Liver (tissue), 8 donors: ENCODE measurements at regions not wholly inside any gene's neighbourhood (a gene's known extent, or its start where the extent isn't known, plus 50 kb on each side); places are given as distances from the start of the nearest gene placed in this dataset.
A peak's percentile ranks its signal among the peaks of the same experiment; 100 is the strongest.

ENCODE experiments used
- DNase-seq: peaks from one replicate; pipeline ENCODE4 v3.0.0-alpha.2; 2017; ENCODE audit warnings: low spot score
- H3K27ac ChIP-seq, 2 donors: one replicate each; pipeline ENCODE4 v1.7.0; 2013; ENCODE audit warnings: inconsistent platforms in 2 of 2, low read length in 2 of 2, control low read depth in 1 of 2, low read depth in 1 of 2, mild to moderate bottlenecking in 1 of 2
- H3K27me3 ChIP-seq, 4 donors: one replicate each; pipeline versions ENCODE4 v1.6.1 to v1.7.0; 2013; ENCODE audit warnings: low read length in 3 of 4, inconsistent platforms in 1 of 4, mild to moderate bottlenecking in 1 of 4, moderate library complexity in 1 of 4; ENCODE audit not compliant: control insufficient read depth in 4 of 4, insufficient read depth in 4 of 4
- H3K36me3 ChIP-seq, 4 donors: one replicate each; pipeline versions ENCODE4 v1.6.1 to v1.7.0; 2013; ENCODE audit warnings: low read length in 3 of 4, mild to moderate bottlenecking in 3 of 4, low read depth in 1 of 4, moderate library complexity in 1 of 4; ENCODE audit not compliant: control insufficient read depth in 4 of 4, insufficient read depth in 3 of 4
- H3K4me1 ChIP-seq, 4 donors: one replicate each; pipeline versions ENCODE4 v1.6.1 to v1.7.0; 2013; ENCODE audit warnings: low read length in 3 of 4, mild to moderate bottlenecking in 3 of 4, moderate library complexity in 1 of 4; ENCODE audit not compliant: control insufficient read depth in 4 of 4, insufficient read depth in 4 of 4
- H3K4me3 ChIP-seq, 3 donors: one replicate each; pipeline versions ENCODE4 v1.6.1 to v1.7.0; 2013; ENCODE audit warnings: low read length in 3 of 3, control low read depth in 1 of 3, low read depth in 1 of 3, mild to moderate bottlenecking in 1 of 3
- H3K9ac ChIP-seq, 2 donors: one replicate each; pipeline ENCODE4 v1.7.0; 2013; ENCODE audit warnings: low read length in 2 of 2, mild to moderate bottlenecking in 2 of 2, moderate library complexity in 2 of 2, control low read depth in 1 of 2, low read depth in 1 of 2
- H3K9me3 ChIP-seq, 4 donors: one replicate each; pipeline versions ENCODE4 v1.6.1 to v1.7.0; 2013; ENCODE audit warnings: low read length in 3 of 4; ENCODE audit not compliant: control insufficient read depth in 4 of 4
- CTCF ChIP-seq: fragments of 150-350 bp; IDR thresholded peaks from 2 replicates; pipeline ENCODE4 v1.5.1; 2017; ENCODE audit warnings: improper control_type of control experiment, low read depth, low read length; ENCODE audit not compliant: missing input control
- EGR1 ChIP-seq, 2 donors: IDR thresholded peaks; 2 replicates each; pipeline ENCODE4 v1.6.1; 2016 to 2018; ENCODE audit warnings: antibody characterized with exemption in 2 of 2, low read depth in 2 of 2
- FOXA1 ChIP-seq: IDR thresholded peaks from 2 replicates; pipeline ENCODE4 v1.6.1; 2016; ENCODE audit warnings: antibody characterized with exemption
- FOXA2 ChIP-seq: IDR thresholded peaks from 2 replicates; pipeline ENCODE4 v1.6.1; 2016; ENCODE audit warnings: antibody characterized with exemption
- GABPA ChIP-seq, 2 donors: IDR thresholded peaks in 1 of 2; conservative IDR thresholded peaks in 1 of 2; 2 replicates each; pipeline ENCODE4 v1.6.1; 2016; ENCODE audit warnings: antibody characterized with exemption in 2 of 2, mild to moderate bottlenecking in 1 of 2, moderate library complexity in 1 of 2
- HNF4A ChIP-seq, 2 donors: conservative IDR thresholded peaks; 2 replicates each; pipeline ENCODE4 v1.6.1; 2016; ENCODE audit warnings: antibody characterized with exemption in 2 of 2, mild to moderate bottlenecking in 2 of 2
- HNF4G ChIP-seq: IDR thresholded peaks from 2 replicates; pipeline ENCODE4 v1.6.1; 2016; ENCODE audit warnings: antibody characterized with exemption
- JUND ChIP-seq, 2 donors: IDR thresholded peaks; 2 replicates each; pipeline ENCODE4 v1.6.1; 2016; ENCODE audit warnings: antibody characterized with exemption in 2 of 2
- MAX ChIP-seq: IDR thresholded peaks from 2 replicates; pipeline ENCODE4 v1.6.1; 2016; ENCODE audit warnings: antibody characterized with exemption
- NR2F2 ChIP-seq: IDR thresholded peaks from 2 replicates; pipeline ENCODE4 v1.6.1; 2016; ENCODE audit warnings: antibody characterized with exemption
- RAD21 ChIP-seq, 2 donors: IDR thresholded peaks; 2 replicates each; pipeline ENCODE4 v1.6.1; 2016; ENCODE audit warnings: antibody characterized with exemption in 2 of 2, mild to moderate bottlenecking in 2 of 2
- REST ChIP-seq: IDR thresholded peaks from 2 replicates; pipeline ENCODE4 v1.6.1; 2016; ENCODE audit warnings: antibody characterized with exemption, mild to moderate bottlenecking
- RXRA ChIP-seq, 2 donors: IDR thresholded peaks; 2 replicates each; pipeline ENCODE4 v1.6.1; 2017 to 2018; ENCODE audit warnings: antibody characterized with exemption in 2 of 2, mild to moderate bottlenecking in 1 of 2
- SP1 ChIP-seq: IDR thresholded peaks from 2 replicates; pipeline ENCODE4 v1.6.1; 2018; ENCODE audit warnings: antibody characterized with exemption, mild to moderate bottlenecking
- TAF1 ChIP-seq: conservative IDR thresholded peaks from 2 replicates; pipeline ENCODE4 v1.6.1; 2016; ENCODE audit warnings: antibody characterized with exemption, mild to moderate bottlenecking
- YY1 ChIP-seq: IDR thresholded peaks from 2 replicates; pipeline ENCODE4 v1.6.1; 2016; ENCODE audit warnings: antibody characterized with exemption, mild to moderate bottlenecking
- ZBTB33 ChIP-seq: IDR thresholded peaks from 2 replicates; pipeline ENCODE4 v1.6.1; 2016; ENCODE audit warnings: antibody characterized with exemption
- WGBS: extraction: QIAGEN DNeasy Blood & Tissue Kit; methylation state at CpG from one replicate; pipeline ENCODE4 v1.1.7; 2013; 5-methylcytosine and 5-hydroxymethylcytosine counted together
- TF ChIP-seq, protein P1 (sequence below): IDR thresholded peaks from 2 replicates; pipeline ENCODE4 v1.6.1; 2016; ENCODE audit warnings: antibody characterized with exemption
- donor health status: healthy.
- donor health status: healthy.
- donor health status: healthy.
- donor health status: healthy.
- donor health status: healthy.

DNA sequence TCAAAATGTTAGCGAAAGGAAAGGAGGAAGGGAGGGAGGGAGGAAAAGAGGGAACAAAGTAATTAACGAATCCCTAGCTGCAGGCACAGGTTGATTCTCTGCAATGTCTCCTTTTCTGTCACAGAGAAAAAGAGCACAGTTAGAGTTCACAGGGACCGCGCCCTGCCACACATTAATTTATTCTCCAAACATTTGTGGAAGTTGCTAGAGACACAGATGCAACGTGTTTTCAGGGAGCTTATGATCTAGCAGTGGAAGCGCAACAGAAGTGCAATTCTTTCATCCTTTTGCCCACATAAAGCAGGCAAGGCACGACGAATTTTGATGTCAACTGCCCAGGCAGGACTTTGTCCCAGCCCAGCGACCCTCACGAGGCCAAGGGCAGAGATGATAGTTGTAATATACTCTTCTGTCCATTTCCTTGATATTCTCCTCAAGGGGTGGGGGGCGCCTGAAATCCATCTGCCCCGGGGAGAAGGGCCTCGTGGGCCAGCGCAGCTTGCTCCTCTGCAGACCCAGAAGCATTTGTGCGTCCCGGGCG is 101.7 kb upstream of the ZNF438 start:
- H3K36me3 ChIP-seq: no peaks in the 10 kb centered on the region
- H3K27me3 ChIP-seq: no peaks in the 10 kb centered on the region
- H3K9me3 ChIP-seq: no peaks in the 10 kb centered on the region
- no peak for DNase-seq
- H3K4me3 ChIP-seq: peak overlapping the region in 2 of 3 donors; percentile 15 to 46
- no peak overlapping the region for H3K27ac ChIP-seq
- no peak for TF ChIP-seq SP1
- TF ChIP-seq HNF4A (conservative IDR thresholded peaks at IDR 0.05): peak in 1 of 2 donors; percentile 21
- WGBS: 40% methylated on average over 17 of the region's 17 CpGs
- peaks cover 0 to 7% (median 3%) of the 10 kb centered on the region in 4 donors for H3K4me1 ChIP-seq
- no peak overlapping the region for H3K9ac ChIP-seq

GRCh38 chr10:31133792-31134310 is 102.2 kb upstream of the ZNF438 start:
- no peaks in the 10 kb centered on the region for H3K27me3 ChIP-seq
- H3K36me3 ChIP-seq: no peaks in the 10 kb centered on the region
- peak overlapping the region in 1 of 2 donors; percentile 40 for H3K27ac ChIP-seq
- peak overlapping the region in 1 of 2 donors; percentile 43 for H3K9ac ChIP-seq
- peak overlapping the region; percentile 46 to 50 (median 49) for H3K4me3 ChIP-seq
- DNase-seq: peak; percentile 87
- TF ChIP-seq RAD21 (IDR thresholded peaks at IDR 0.05) (peak in 1 of 2 donors; percentile 17), NR2F2 (peak; percentile 46), EGR1 (IDR thresholded peaks at IDR 0.05; ENCODE audit: low read depth in 2 of 2) (no peak), GABPA (IDR thresholded peaks at IDR 0.05 in 1 of 2, conservative IDR thresholded peaks at IDR 0.05 in 1 of 2) (no peak), ZBTB33 (no peak), FOXA2 (no peak), HNF4G (no peak), TAF1 (no peak), HNF4A (conservative IDR thresholded peaks at IDR 0.05) (no peak), MAX (no peak), FOXA1 (no peak), JUND (IDR thresholded peaks at IDR 0.05) (no peak), SP1 (peak; percentile 7), YY1 (no peak), RXRA (IDR thresholded peaks at IDR 0.05) (no peak), REST (no peak), CTCF (no peak)
- TF ChIP-seq, protein P1, sequence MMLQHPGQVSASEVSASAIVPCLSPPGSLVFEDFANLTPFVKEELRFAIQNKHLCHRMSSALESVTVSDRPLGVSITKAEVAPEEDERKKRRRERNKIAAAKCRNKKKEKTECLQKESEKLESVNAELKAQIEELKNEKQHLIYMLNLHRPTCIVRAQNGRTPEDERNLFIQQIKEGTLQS: no peak
- peaks cover 0 to 7% (median 3%) of the 10 kb centered on the region in 4 donors for H3K4me1 ChIP-seq
- H3K9me3 ChIP-seq: no peaks in the 10 kb centered on the region
- 5% methylated on average over 37 of the region's 37 CpGs for WGBS
